OCI-LY7 (cell line): ENCODE measurements at regions not wholly inside any gene's neighbourhood (a gene's known extent, or its start where the extent isn't known, plus 50 kb on each side); places are given as distances from the start of the nearest gene placed in this dataset.

Experiments
- BruUV-seq: library from RNA; stranded (reverse); fragments of 400-500 nt; replicated peaks from 2 replicates; lab custom pipeline; 2021; lab: Mats Ljungman, UMichigan
- CTCF ChIA-PET: fragments of 300-600 bp; sonication (Branson Sonifier 250); formaldehyde crosslinking; loops from one replicate; lab custom pipeline; 2022; ENCODE audit warnings: antibody characterized with exemption; ENCODE audit not compliant: unreplicated experiment; lab: Charles Lee
- POLR2A ChIA-PET: fragments of 300-600 bp; sonication (Branson Sonifier 250); formaldehyde crosslinking; loops from one replicate; lab custom pipeline; 2022; ENCODE audit warnings: antibody characterized with exemption; lab: Charles Lee
- DNase-seq: peaks from one replicate; pipeline ENCODE4 v3.0.0-alpha.2; 2015; ENCODE audit warnings: low spot score
- H2AFZ ChIP-seq: fragments of 200-600 bp; sonication (generic), shearing (Covaris generic); 2 replicates; pipeline ENCODE4 v1.6.1; 2014; ENCODE audit warnings: mild to moderate bottlenecking, antibody characterized with exemption, low read length, moderate library complexity
- H3K27ac ChIP-seq: fragments of 200-600 bp; sonication (generic); 2 replicates; pipeline ENCODE4 v1.5.1; 2014; ENCODE audit warnings: mixed run types, low read depth, mild to moderate bottlenecking, moderate library complexity, low read length, inconsistent platforms; ENCODE audit not compliant: poor library complexity, severe bottlenecking
- H3K36me3 ChIP-seq: fragments of 200-600 bp; sonication (generic); 2 replicates; pipeline ENCODE4 v1.6.1; 2014; ENCODE audit warnings: mild to moderate bottlenecking, antibody characterized with exemption, low read length, moderate library complexity, mixed read lengths; ENCODE audit not compliant: insufficient read depth
- H3K4me1 ChIP-seq: fragments of 200-600 bp; sonication (generic); 2 replicates; pipeline ENCODE4 v1.5.1; 2014; ENCODE audit warnings: mild to moderate bottlenecking, low read length; ENCODE audit not compliant: insufficient read depth, poor library complexity, severe bottlenecking
- H3K4me2 ChIP-seq: fragments of 200-600 bp; sonication (generic); 2 replicates; pipeline ENCODE4 v1.6.1; 2014; ENCODE audit warnings: mild to moderate bottlenecking, low read length
- H3K4me3 ChIP-seq: fragments of 200-600 bp; sonication (generic); 2 replicates; pipeline ENCODE4 v1.5.1; 2014; ENCODE audit warnings: mild to moderate bottlenecking, low read depth, low read length; ENCODE audit not compliant: poor library complexity, severe bottlenecking
- H3K79me2 ChIP-seq: fragments of 200-600 bp; sonication (generic); 2 replicates; pipeline ENCODE4 v1.6.1; 2016; ENCODE audit warnings: low read depth, mild to moderate bottlenecking, low read length, moderate library complexity, mixed read lengths; ENCODE audit not compliant: insufficient read depth
- H3K9me2 ChIP-seq: fragments of 200-600 bp; sonication (generic); 2 replicates; pipeline ENCODE4 v1.6.1; 2016; ENCODE audit warnings: mild to moderate bottlenecking, low read length, mixed read lengths; ENCODE audit not compliant: insufficient read depth
- H3K9me3 ChIP-seq: fragments of 200-600 bp; sonication (generic); 2 replicates; pipeline ENCODE4 v1.6.1; 2014; ENCODE audit warnings: mild to moderate bottlenecking, mixed run types, low read length, mixed read lengths
- H4K20me1 ChIP-seq: fragments of 200-600 bp; sonication (generic); 2 replicates; pipeline ENCODE4 v1.6.1; 2014; ENCODE audit warnings: mild to moderate bottlenecking, antibody characterized with exemption, low read length, moderate library complexity, mixed read lengths; ENCODE audit not compliant: insufficient read depth
- EZH2phosphoT487 ChIP-seq: fragments of 200-600 bp; sonication (generic); IDR thresholded peaks from 2 replicates; pipeline ENCODE4 v1.6.1; 2018; ENCODE audit warnings: low read depth, borderline replicate concordance, mild to moderate bottlenecking, mixed run types, antibody characterized with exemption, low read length, moderate library complexity, mixed read lengths
- intact Hi-C: fragments of 100-400 bp; cut with micrococcal nuclease; formaldehyde crosslinking; loops from one replicate; pipeline ENCODE4 v1.10.0; 2022; ENCODE audit not compliant: unreplicated experiment
- TF ChIP-seq, protein P1 (sequence below): fragments of 200-600 bp; sonication (generic); conservative IDR thresholded peaks from 2 replicates; pipeline ENCODE4 v1.5.1; 2014; ENCODE audit warnings: mild to moderate bottlenecking, antibody characterized with exemption, low read length, moderate library complexity, mixed read lengths

DNA sequence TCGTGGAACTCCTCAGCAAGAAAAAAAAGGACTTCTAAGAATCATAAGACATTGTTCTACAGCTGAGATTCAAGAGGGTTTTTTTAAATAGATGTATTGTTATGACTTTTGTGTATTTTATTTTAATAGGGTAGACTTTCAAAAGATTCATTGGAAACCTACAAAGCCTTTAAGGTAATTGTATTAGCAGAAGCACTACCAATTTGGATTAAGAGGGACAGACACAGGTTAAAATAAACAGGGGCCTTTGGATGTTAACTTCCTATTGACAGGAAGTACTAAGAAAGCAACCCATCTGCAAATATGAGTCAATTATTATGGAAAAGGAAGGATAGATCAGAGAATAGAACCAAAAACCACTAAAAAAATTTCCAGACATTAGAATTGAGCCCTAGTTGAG is 153.5 kb downstream of the HDGFL1 start:
- no peak for DNase-seq
- Histone ChIP-seq H3K36me3 (no peaks in the 10 kb centered on the region), H2AFZ (no peak overlapping the region), H3K27ac (no peak overlapping the region), H3K9me2 (no peaks in the 10 kb centered on the region), H3K79me2 (no peaks in the 10 kb centered on the region), H3K4me3 (no peak overlapping the region), H3K4me2 (no peak overlapping the region), H3K9me3 (no peaks in the 10 kb centered on the region), H4K20me1 (no peaks in the 10 kb centered on the region), H3K4me1 (no peaks in the 10 kb centered on the region)
- CTCF ChIA-PET = no interaction called here
- POLR2A ChIA-PET = no interaction called here
- intact Hi-C loops = no loop called here
- TF ChIP-seq, protein P1, sequence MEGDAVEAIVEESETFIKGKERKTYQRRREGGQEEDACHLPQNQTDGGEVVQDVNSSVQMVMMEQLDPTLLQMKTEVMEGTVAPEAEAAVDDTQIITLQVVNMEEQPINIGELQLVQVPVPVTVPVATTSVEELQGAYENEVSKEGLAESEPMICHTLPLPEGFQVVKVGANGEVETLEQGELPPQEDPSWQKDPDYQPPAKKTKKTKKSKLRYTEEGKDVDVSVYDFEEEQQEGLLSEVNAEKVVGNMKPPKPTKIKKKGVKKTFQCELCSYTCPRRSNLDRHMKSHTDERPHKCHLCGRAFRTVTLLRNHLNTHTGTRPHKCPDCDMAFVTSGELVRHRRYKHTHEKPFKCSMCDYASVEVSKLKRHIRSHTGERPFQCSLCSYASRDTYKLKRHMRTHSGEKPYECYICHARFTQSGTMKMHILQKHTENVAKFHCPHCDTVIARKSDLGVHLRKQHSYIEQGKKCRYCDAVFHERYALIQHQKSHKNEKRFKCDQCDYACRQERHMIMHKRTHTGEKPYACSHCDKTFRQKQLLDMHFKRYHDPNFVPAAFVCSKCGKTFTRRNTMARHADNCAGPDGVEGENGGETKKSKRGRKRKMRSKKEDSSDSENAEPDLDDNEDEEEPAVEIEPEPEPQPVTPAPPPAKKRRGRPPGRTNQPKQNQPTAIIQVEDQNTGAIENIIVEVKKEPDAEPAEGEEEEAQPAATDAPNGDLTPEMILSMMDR = no peak
- TF ChIP-seq EZH2phosphoT487 = no peak
- BruUV-seq = no TSS peak

DNA sequence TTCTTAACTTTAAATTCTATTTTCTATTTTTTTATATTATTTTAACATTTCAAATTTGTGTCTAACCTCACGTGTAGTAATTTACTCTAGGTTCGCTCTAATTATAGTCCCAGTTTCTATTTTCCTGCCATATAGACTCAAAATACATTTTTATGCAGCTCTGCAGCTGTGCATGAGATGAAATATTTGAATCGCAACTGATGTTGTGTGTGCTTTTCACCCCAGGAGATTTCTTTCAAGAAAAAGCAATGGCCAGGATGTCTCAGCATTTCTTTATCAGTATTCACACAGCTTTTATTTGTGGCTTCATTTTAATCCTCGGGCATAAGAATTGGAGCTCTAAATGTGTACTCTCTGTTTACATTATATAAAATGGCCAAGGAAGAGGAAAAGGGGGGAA is 157.6 kb downstream of the HDGFL1 start:
- TF ChIP-seq, protein P1 = no peak
- no peak for TF ChIP-seq EZH2phosphoT487
- Histone ChIP-seq H2AFZ (no peak overlapping the region), H3K9me3 (no peaks in the 10 kb centered on the region), H4K20me1 (no peaks in the 10 kb centered on the region), H3K27ac (no peak overlapping the region), H3K36me3 (no peaks in the 10 kb centered on the region), H3K4me2 (no peak overlapping the region), H3K79me2 (no peaks in the 10 kb centered on the region), H3K4me3 (no peak overlapping the region), H3K4me1 (no peaks in the 10 kb centered on the region), H3K9me2 (no peaks in the 10 kb centered on the region)
- intact Hi-C loops = no loop called here
- ChIA-PET CTCF (no interaction called here), POLR2A (no interaction called here)
- DNase-seq = no peak
- no TSS peak for BruUV-seq

DNA sequence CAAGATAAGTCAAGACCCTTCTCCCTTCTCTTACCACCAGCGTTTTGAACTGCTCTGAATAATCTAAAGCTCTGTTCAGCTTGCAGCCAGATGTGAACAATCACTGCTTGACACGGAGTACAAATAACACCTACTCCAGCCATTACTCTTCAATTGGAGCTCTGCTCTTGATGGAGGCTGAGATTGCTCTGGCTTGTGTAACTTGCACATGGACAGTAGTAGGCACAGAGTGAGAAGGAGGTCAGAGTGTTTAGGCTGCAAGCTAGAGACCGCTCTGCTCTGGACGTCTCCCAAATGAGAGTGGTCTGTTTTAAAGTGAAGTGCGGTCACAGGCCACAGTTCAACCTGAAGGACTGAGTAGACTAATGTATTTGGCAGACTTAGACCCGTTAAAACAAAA is 158.3 kb downstream of the HDGFL1 start:
- intact Hi-C loops = no loop called here
- Histone ChIP-seq H2AFZ (no peak overlapping the region), H3K36me3 (no peaks in the 10 kb centered on the region), H3K9me3 (no peaks in the 10 kb centered on the region), H3K4me3 (no peak overlapping the region), H4K20me1 (no peaks in the 10 kb centered on the region), H3K79me2 (no peaks in the 10 kb centered on the region), H3K27ac (no peak overlapping the region), H3K4me1 (no peaks in the 10 kb centered on the region), H3K4me2 (no peak overlapping the region), H3K9me2 (no peaks in the 10 kb centered on the region)
- ChIA-PET CTCF (no interaction called here), POLR2A (no interaction called here)
- no peak for DNase-seq
- no TSS peak for BruUV-seq
- TF ChIP-seq EZH2phosphoT487 = no peak
- TF ChIP-seq, protein P1 = no peak
